HepG2 (cell line): ENCODE measurements at regions not wholly inside any gene's neighbourhood (a gene's known extent, or its start where the extent isn't known, plus 50 kb on each side); places are given as distances from the start of the nearest gene placed in this dataset.

Source experiments
- ATAC-seq: fragments of 200-7000 bp; cut with Tn5 transposase; 3 replicates; pipeline ENCODE4 v1.9.1; 2020; ENCODE audit warnings: mild to moderate bottlenecking, moderate library complexity
- BruUV-seq: library from RNA; stranded (reverse); fragments of 400-500 nt; replicated peaks from 2 replicates; lab custom pipeline; 2021; lab: Mats Ljungman, UMichigan
- CTCF ChIA-PET: fragments of 300-600 bp; formaldehyde crosslinking; extraction: SDS; loops from one replicate; lab custom pipeline; 2021; ENCODE audit warnings: low total read pairs, inconsistent platforms, low intra/inter-chr PET ratio; lab: Yijun Ruan, JAX
- POLR2A ChIA-PET: fragments of 350-600 bp; sonication (Branson Sonifier 250); formaldehyde crosslinking; loops from one replicate; lab custom pipeline; 2020; ENCODE audit warnings: antibody characterized with exemption, inconsistent platforms; lab: Yijun Ruan, JAX
- DNase-seq: peaks from one replicate; pipeline ENCODE4 v3.0.0-alpha.2; 2015; ENCODE audit warnings: low spot score
- FAIRE-seq: peaks from 3 replicates; lab custom pipeline; 2011; peaks lifted over from hg19 to GRCh38; lab: Jason Lieb, UNC
- H2AFZ ChIP-seq: one replicate; pipeline ENCODE4 v1.6.1; 2011; ENCODE audit warnings: low read length, inconsistent platforms
- H3K27ac ChIP-seq: fragments of 300-600 bp; 3 replicates; pipeline ENCODE4 v1.8.0; 2011; ENCODE audit warnings: mixed run types, mild to moderate bottlenecking, mixed read lengths, low read length, inconsistent platforms; ENCODE audit not compliant: insufficient read depth; ENCODE audit errors: extremely low read length
- H3K27me3 ChIP-seq, 2 experiments: fragments of 200-600 bp in 1 of 2; 2 replicates in 1 of 2; 3 replicates in 1 of 2; pipeline versions ENCODE4 v1.6.0 to v1.8.0; 2011; ENCODE audit warnings: low read length in 2 of 2, mild to moderate bottlenecking in 2 of 2, moderate library complexity in 2 of 2, inconsistent platforms in 1 of 2; ENCODE audit not compliant: insufficient read depth in 2 of 2, control insufficient read depth in 1 of 2
- H3K36me3 ChIP-seq, 2 experiments: fragments of 200-600 bp in 1 of 2; replicated peaks in 1 of 2; 2 replicates in 1 of 2; 3 replicates in 1 of 2; pipeline versions ENCODE4 v1.5.1 to v1.8.0; 2011; ENCODE audit warnings: low read length in 2 of 2, inconsistent platforms in 1 of 2; ENCODE audit not compliant: insufficient read depth in 2 of 2, control insufficient read depth in 1 of 2
- H3K4me1 ChIP-seq: 2 replicates; pipeline ENCODE4 v1.5.1; 2012; ENCODE audit warnings: low read length, inconsistent platforms; ENCODE audit not compliant: insufficient read depth
- H3K4me2 ChIP-seq: 2 replicates; pipeline ENCODE4 v1.6.0; 2011; ENCODE audit warnings: low read depth, low read length, inconsistent platforms
- H3K4me3 ChIP-seq, 3 experiments: fragments of 200-600 bp in 1 of 3; sonication (generic), shearing (Covaris generic) in 1 of 3; replicated peaks in 1 of 3; 2 replicates each; pipeline ENCODE4 v1.5.1; 2011 to 2016; ENCODE audit warnings: low read length in 3 of 3, inconsistent platforms in 2 of 3, low read depth in 2 of 3, mild to moderate bottlenecking in 2 of 3, control low read depth in 1 of 3, mixed read lengths in 1 of 3; ENCODE audit not compliant: insufficient read depth in 1 of 3
- H3K79me2 ChIP-seq: one replicate; pipeline ENCODE4 v1.6.1; 2011; ENCODE audit warnings: low read length, inconsistent platforms; ENCODE audit not compliant: insufficient read depth
- H3K9ac ChIP-seq: 2 replicates; pipeline ENCODE4 v1.6.0; 2011; ENCODE audit warnings: mild to moderate bottlenecking, low read depth, low read length, inconsistent platforms; ENCODE audit not compliant: insufficient read depth
- H3K9me3 ChIP-seq: 2 replicates; pipeline ENCODE4 v1.5.1; 2012; ENCODE audit warnings: mild to moderate bottlenecking, low read length
- H4K20me1 ChIP-seq: 2 replicates; pipeline ENCODE4 v1.6.0; 2011; ENCODE audit warnings: inconsistent platforms, mild to moderate bottlenecking, low read length, moderate library complexity; ENCODE audit not compliant: insufficient read depth
- CBX1 ChIP-seq: IDR thresholded peaks from one replicate; pipeline ENCODE4 v1.6.1; 2016; ENCODE audit warnings: antibody characterized with exemption, low read depth
- CTCF ChIP-seq: sonication (generic); formaldehyde crosslinking; IDR thresholded peaks from 2 replicates; pipeline ENCODE4 v1.5.0; 2020; ENCODE audit warnings: mild to moderate bottlenecking, missing genetic modification reagents, moderate library complexity
- GABPB1 ChIP-seq: IDR thresholded peaks from 2 replicates; pipeline ENCODE4 v1.6.1; 2016; ENCODE audit warnings: mild to moderate bottlenecking, missing genetic modification reagents, moderate library complexity, missing compliant biosample characterization
- NFKB2 ChIP-seq: sonication (generic); formaldehyde crosslinking; IDR thresholded peaks from 2 replicates; pipeline ENCODE4 v1.4.0; 2020; ENCODE audit warnings: missing genetic modification reagents, borderline replicate concordance
- NR2C2 ChIP-seq: sonication (generic); formaldehyde crosslinking; IDR thresholded peaks from 2 replicates; pipeline ENCODE4 v1.4.0; 2020; ENCODE audit warnings: missing genetic modification reagents, mild to moderate bottlenecking, moderate library complexity, borderline replicate concordance
- RAD21 ChIP-seq: fragments of 450-650 bp; formaldehyde crosslinking; IDR thresholded peaks from 2 replicates; pipeline ENCODE4 v1.5.0; 2020; ENCODE audit warnings: mild to moderate bottlenecking
- STAG1 ChIP-seq: sonication (generic); formaldehyde crosslinking; IDR thresholded peaks from 2 replicates; pipeline ENCODE4 v1.4.0; 2020; ENCODE audit warnings: missing genetic modification reagents
- XRCC5 ChIP-seq: fragments of 200-400 bp; formaldehyde crosslinking; optimal IDR thresholded peaks from 2 replicates; pipeline ENCODE3; 2017; ENCODE audit warnings: mild to moderate bottlenecking, low read length
- ZMYM4 ChIP-seq: sonication (generic); formaldehyde crosslinking; IDR thresholded peaks from 2 replicates; pipeline ENCODE4 v1.8.1; 2023; ENCODE audit warnings: mild to moderate bottlenecking, missing genetic modification reagents
- ZNF496 ChIP-seq: sonication (generic); formaldehyde crosslinking; IDR thresholded peaks from 2 replicates; pipeline ENCODE4 v1.8.1; 2023; ENCODE audit warnings: mild to moderate bottlenecking, moderate library complexity, missing genetic modification reagents; ENCODE audit not compliant: insufficient replicate concordance
- ZNF687 ChIP-seq: sonication (generic); formaldehyde crosslinking; IDR thresholded peaks from 2 replicates; pipeline ENCODE4 v1.5.1; 2020; ENCODE audit warnings: mild to moderate bottlenecking, missing genetic modification reagents, moderate library complexity
- WGBS: methylation state at CpG from one replicate; pipeline ENCODE4 v1.1.6; 2017; ENCODE audit warnings: low lambda C conversion rate; 5-methylcytosine and 5-hydroxymethylcytosine counted together
- in situ Hi-C: cut with HindIII; loops from 2 replicates; pipeline ENCODE4 v1.10.0; 2017; ENCODE audit warnings: low pct_unique_long_range_greater_than_20kb; ENCODE audit not compliant: extremely low pct_ligation_motif_present
- intact Hi-C: fragments of 100-400 bp; cut with micrococcal nuclease; formaldehyde crosslinking; loops from one replicate; pipeline ENCODE4 v1.10.0; 2022; ENCODE audit not compliant: unreplicated experiment
- TF ChIP-seq, protein P1 (sequence below): sonication (generic); formaldehyde crosslinking; IDR thresholded peaks from 2 replicates; pipeline ENCODE4 v1.5.0; 2020; ENCODE audit warnings: missing genetic modification reagents

GRCh38 chr5:4511996-4512656 is 628.0 kb upstream of the ADAMTS16 start:
- Histone ChIP-seq H3K27ac (no peak overlapping the region), H3K36me3 (no peaks in the 10 kb centered on the region)
- POLR2A ChIA-PET, result no interaction called here
- TF ChIP-seq GABPB1 (CRISPR knock-in tag) (peak; percentile 41), ZMYM4 (0 out of 2 replicates have a peak, but pooled peaks have one; percentile 20), XRCC5 (peak; percentile 41), ZNF496 (CRISPR knock-in tag) (no peak), CBX1 (no peak), ZNF687 (CRISPR knock-in tag) (0 out of 2 replicates have a peak, but pooled peaks have one; percentile 26), NR2C2 (CRISPR knock-in tag) (no peak), STAG1 (peak; percentile 88), RAD21 (CRISPR knock-in tag) (peak; percentile 58; the same call in 1 of the 2 replicates), CTCF (peak; percentile 88), NFKB2 (CRISPR knock-in tag) (0 out of 2 replicates have a peak, but pooled peaks have one; percentile 25)
- TF ChIP-seq, protein P1, sequence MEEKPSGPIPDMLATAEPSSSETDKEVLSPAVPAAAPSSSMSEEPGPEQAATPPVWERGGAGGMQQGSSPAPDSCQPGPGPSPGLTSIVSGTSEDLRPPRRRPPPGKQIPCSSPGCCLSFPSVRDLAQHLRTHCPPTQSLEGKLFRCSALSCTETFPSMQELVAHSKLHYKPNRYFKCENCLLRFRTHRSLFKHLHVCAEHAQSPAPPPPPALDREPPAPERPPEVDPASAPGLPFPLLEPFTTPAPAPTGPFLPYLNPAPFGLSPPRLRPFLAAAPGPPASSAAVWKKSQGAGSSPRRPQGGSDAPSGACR (CRISPR knock-in tag), result 0 out of 2 replicates have a peak, but pooled peaks have one; percentile 32
- TF ChIP-seq, all 625 proteins: peak for 9
- H3K4me2 ChIP-seq, result peak overlapping the region; percentile 31
- H4K20me1 ChIP-seq, result no peaks in the 10 kb centered on the region
- WGBS, result 23% methylated on average over 16 of the region's 31 CpGs
- no peaks in the 10 kb centered on the region for H3K79me2 ChIP-seq
- DNase-seq (peak; percentile 9), FAIRE-seq (no peak), ATAC-seq (peak; percentile 100)
- H3K27me3 ChIP-seq, result peaks cover 0 to 5% of the 10 kb centered on the region in 2 experiments; a peak in 1 of 5 replicates
- no peak overlapping the region for H3K9ac ChIP-seq
- CTCF ChIA-PET, result no interaction called here
- H3K4me3 ChIP-seq, result no peak overlapping the region
- intact Hi-C loops (no loop called here), in situ Hi-C loops (no loop called here)
- no peak overlapping the region for H2AFZ ChIP-seq
- H3K4me1 ChIP-seq, result no peaks in the 10 kb centered on the region
- BruUV-seq, result no TSS peak
- no peaks in the 10 kb centered on the region for H3K9me3 ChIP-seq
